Stimulated activated CD4-positive, alpha-beta T cell treated with anti-CD3 and anti-CD28 coated beads, Interleukin-4, amount 100 ng/mL, for 4 hours (primary cell): ENCODE measurements at regions not wholly inside any gene's neighbourhood (a gene's known extent, or its start where the extent isn't known, plus 50 kb on each side); places are given as distances from the start of the nearest gene placed in this dataset.
A peak's percentile ranks its signal among the peaks of the same experiment; 100 is the strongest.
"Not testable (repeated sequence)": the region's sequence is repeated elsewhere in the genome, so short reads cannot be mapped to it uniquely, and the experiment has no call there.

Experiments
- DNase-seq, 2 experiments: peaks; one replicate each; pipeline ENCODE4 v3.0.0-alpha.2; 2020

- no peak for DNase-seq
These were observed 173.1 kb upstream of the ID2 start for GRCh38 chr2:8508766-8509165.

- no peak for DNase-seq
These were observed 172.2 kb upstream of the ID2 start for GRCh38 chr2:8509621-8510020.

GRCh38 chr2:8510055-8510454, 171.8 kb upstream of the ID2 start:
- DNase-seq = not testable (repeated sequence)

GRCh38 chr2:8510519-8510918, 171.3 kb upstream of the ID2 start:
- DNase-seq = no peak

GRCh38 chr2:8511868-8512612, 169.8 kb upstream of the ID2 start:
- no peak for DNase-seq

GRCh38 chr2:8513601-8514273, 168.1 kb upstream of the ID2 start:
- DNase-seq = no peak

GRCh38 chr2:8514274-8514662, 167.6 kb upstream of the ID2 start:
- no peak for DNase-seq

GRCh38 chr2:8514796-8515758, 166.8 kb upstream of the ID2 start:
- peak; percentile 27 to 35 for DNase-seq

- DNase-seq = no peak
These were observed 165.9 kb upstream of the ID2 start for GRCh38 chr2:8515864-8516533.

- no peak for DNase-seq
These were observed 163.9 kb upstream of the ID2 start for GRCh38 chr2:8517850-8518498.

- no peak for DNase-seq
These were observed 162.7 kb upstream of the ID2 start for GRCh38 chr2:8518979-8519668.

GRCh38 chr2:8520791-8521344, 161.0 kb upstream of the ID2 start:
- no peak for DNase-seq

GRCh38 chr2:8522687-8523086, 159.2 kb upstream of the ID2 start:
- DNase-seq = no peak

- no peak for DNase-seq
These were observed 157.5 kb upstream of the ID2 start for GRCh38 chr2:8524388-8524787.

- DNase-seq = no peak
These were observed 157.0 kb upstream of the ID2 start for GRCh38 chr2:8524823-8525222.

- no peak for DNase-seq
These were observed 156.6 kb upstream of the ID2 start for GRCh38 chr2:8525236-8525581.

- no peak for DNase-seq
These were observed 156.1 kb upstream of the ID2 start for GRCh38 chr2:8525582-8526402.

GRCh38 chr2:8526403-8526696, 155.5 kb upstream of the ID2 start:
- DNase-seq = no peak

GRCh38 chr2:8527031-8527430, 154.8 kb upstream of the ID2 start:
- no peak for DNase-seq

- no peak for DNase-seq
These were observed 154.2 kb upstream of the ID2 start for GRCh38 chr2:8527676-8528075.

GRCh38 chr2:8528863-8529262, 153.0 kb upstream of the ID2 start:
- no peak for DNase-seq
